Liver (tissue), 3 donors: ENCODE measurements at regions not wholly inside any gene's neighbourhood (a gene's known extent, or its start where the extent isn't known, plus 50 kb on each side); places are given as distances from the start of the nearest gene placed in this dataset.

Source experiments
- ATF3 ChIP-seq: IDR thresholded peaks from 2 replicates; pipeline ENCODE4 v1.6.1; 2016; ENCODE audit warnings: antibody characterized with exemption
- CTCF ChIP-seq: fragments of 150-350 bp; IDR thresholded peaks from 2 replicates; pipeline ENCODE4 v1.5.1; 2017; ENCODE audit warnings: improper control_type of control experiment, low read depth, low read length; ENCODE audit not compliant: missing input control
- GABPA ChIP-seq, 2 donors: IDR thresholded peaks in 1 of 2; conservative IDR thresholded peaks in 1 of 2; 2 replicates each; pipeline ENCODE4 v1.6.1; 2016; ENCODE audit warnings: antibody characterized with exemption in 2 of 2, mild to moderate bottlenecking in 1 of 2, moderate library complexity in 1 of 2
- HNF4G ChIP-seq: IDR thresholded peaks from 2 replicates; pipeline ENCODE4 v1.6.1; 2016; ENCODE audit warnings: antibody characterized with exemption
- JUND ChIP-seq, 2 donors: IDR thresholded peaks; 2 replicates each; pipeline ENCODE4 v1.6.1; 2016; ENCODE audit warnings: antibody characterized with exemption in 2 of 2
- MAX ChIP-seq: IDR thresholded peaks from 2 replicates; pipeline ENCODE4 v1.6.1; 2016; ENCODE audit warnings: antibody characterized with exemption
- REST ChIP-seq: IDR thresholded peaks from 2 replicates; pipeline ENCODE4 v1.6.1; 2016; ENCODE audit warnings: antibody characterized with exemption, mild to moderate bottlenecking
- YY1 ChIP-seq: IDR thresholded peaks from 2 replicates; pipeline ENCODE4 v1.6.1; 2016; ENCODE audit warnings: antibody characterized with exemption, mild to moderate bottlenecking
- donor health status: healthy.
- donor health status: healthy.

- TF ChIP-seq JUND (IDR thresholded peaks at IDR 0.05) = no peak
- no peak for TF ChIP-seq CTCF
- no peak for TF ChIP-seq REST
- no peak for TF ChIP-seq YY1
- no peak for TF ChIP-seq ATF3
- no peak for TF ChIP-seq GABPA (IDR thresholded peaks at IDR 0.05 in 1 of 2, conservative IDR thresholded peaks at IDR 0.05 in 1 of 2)
- TF ChIP-seq HNF4G = no peak
- TF ChIP-seq MAX = no peak
Observed at GRCh38 chr3:117144853-117145252, 435.3 kb downstream of the TUSC7 start.
